HK-2 (cell line): ENCODE measurements at regions not wholly inside any gene's neighbourhood (a gene's known extent, or its start where the extent isn't known, plus 50 kb on each side); places are given as distances from the start of the nearest gene placed in this dataset.

Experiments
- DNase-seq: peaks from one replicate; pipeline ENCODE4 v3.0.0-alpha.2; 2018; ENCODE audit not compliant: unreplicated experiment

GRCh38 chr7:106775975-106776607, 89.0 kb upstream of the PIK3CG start:
- no peak for DNase-seq

- DNase-seq = no peak
Measured at GRCh38 chr7:106776618-106777347, 88.3 kb upstream of the PIK3CG start.

GRCh38 chr7:106777674-106778299, 87.3 kb upstream of the PIK3CG start:
- no peak for DNase-seq

GRCh38 chr7:106778656-106779250, 86.3 kb upstream of the PIK3CG start:
- DNase-seq = no peak

GRCh38 chr7:106779877-106780276, 85.2 kb upstream of the PIK3CG start:
- DNase-seq = peak; percentile 42

GRCh38 chr7:106781007-106781406, 84.1 kb upstream of the PIK3CG start:
- no peak for DNase-seq

GRCh38 chr7:106781828-106782544, 83.1 kb upstream of the PIK3CG start:
- no peak for DNase-seq

GRCh38 chr7:106783286-106783685, 81.8 kb upstream of the PIK3CG start:
- DNase-seq = no peak

- DNase-seq = no peak
Measured at GRCh38 chr7:106788637-106789036, 76.4 kb upstream of the PIK3CG start.

- DNase-seq = no peak
Measured at GRCh38 chr7:106791526-106791925, 73.6 kb upstream of the PIK3CG start.

GRCh38 chr7:106792233-106792926, 72.7 kb upstream of the PIK3CG start:
- no peak for DNase-seq

GRCh38 chr7:106793015-106793975, 71.8 kb upstream of the PIK3CG start:
- no peak for DNase-seq

GRCh38 chr7:106794276-106795083, 70.6 kb upstream of the PIK3CG start:
- DNase-seq = no peak

GRCh38 chr7:106795084-106795876, 69.8 kb upstream of the PIK3CG start:
- DNase-seq = no peak

- DNase-seq = no peak
Measured at GRCh38 chr7:106795877-106796231, 69.2 kb upstream of the PIK3CG start.

- DNase-seq = no peak
Measured at GRCh38 chr7:106797937-106798336, 67.1 kb upstream of the PIK3CG start.

GRCh38 chr7:106802589-106802988, 62.5 kb upstream of the PIK3CG start:
- DNase-seq = no peak

- no peak for DNase-seq
Measured at GRCh38 chr7:106806556-106806955, 58.5 kb upstream of the PIK3CG start.

- no peak for DNase-seq
Measured at GRCh38 chr7:106807474-106807873, 57.6 kb upstream of the PIK3CG start.
